ENCODE measurements at regions not wholly inside any gene's neighbourhood (a gene's known extent, or its start where the extent isn't known, plus 50 kb on each side); places are given as distances from the start of the nearest gene placed in this dataset.

GRCh38 chr10:57973451-57973850, 294.2 kb downstream of the IPMK start:
- no peak for DNase-seq (ENCODE audit: low spot score)
- ATAC-seq = no peak
- intact Hi-C loops (cut with DNase I) = no loop called here

- DNase-seq (ENCODE audit: low spot score) (no peak), ATAC-seq (no peak)
- intact Hi-C loops (cut with DNase I) = no loop called here
Measured at GRCh38 chr10:57972783-57973182, 294.9 kb downstream of the IPMK start.

- ATAC-seq (no peak), DNase-seq (ENCODE audit: low spot score) (no peak)
- intact Hi-C loops (cut with DNase I) = no loop called here
Measured at GRCh38 chr10:57968328-57969016, 299.2 kb downstream of the IPMK start.

- peak; percentile 20 for ATAC-seq
- DNase-seq (ENCODE audit: low spot score) = no peak
- intact Hi-C loops (cut with DNase I) = no loop called here
Measured at GRCh38 chr10:57964351-57964750, 303.3 kb downstream of the IPMK start.

- intact Hi-C loops (cut with DNase I) = no loop called here
- ATAC-seq (no peak), DNase-seq (ENCODE audit: low spot score) (no peak)
Measured at GRCh38 chr10:57963546-57963945, 304.1 kb downstream of the IPMK start.

GRCh38 chr10:57962839-57963238, 304.9 kb downstream of the IPMK start:
- ATAC-seq (no peak), DNase-seq (ENCODE audit: low spot score) (no peak)
- intact Hi-C loops (cut with DNase I) = no loop called here

- ATAC-seq = no peak
- no peak for DNase-seq (ENCODE audit: low spot score)
- intact Hi-C loops (cut with DNase I) = no loop called here
Measured at GRCh38 chr10:57961487-57961886, 306.2 kb downstream of the IPMK start.

GRCh38 chr10:57960406-57960805, 307.3 kb downstream of the IPMK start:
- intact Hi-C loops (cut with DNase I) = no loop called here
- ATAC-seq (no peak), DNase-seq (ENCODE audit: low spot score) (no peak)

GRCh38 chr10:57959318-57960006, 308.2 kb downstream of the IPMK start:
- ATAC-seq (no peak), DNase-seq (ENCODE audit: low spot score) (no peak)
- intact Hi-C loops (cut with DNase I) = no loop called here

GRCh38 chr10:57955076-57955475, 312.6 kb downstream of the IPMK start:
- intact Hi-C loops (cut with DNase I) = no loop called here
- DNase-seq (ENCODE audit: low spot score) (no peak), ATAC-seq (no peak)

- ATAC-seq = no peak
Measured at GRCh38 chr10:57952741-57953140, 315.0 kb downstream of the IPMK start.

GRCh38 chr10:57950442-57950974, 317.2 kb downstream of the IPMK start:
- no peak for ATAC-seq
- no peak for DNase-seq (ENCODE audit: low spot score)
- intact Hi-C loops (cut with DNase I) = no loop called here

More at GRCh38 chr10:57952741-57953140, 315.0 kb downstream of the IPMK start:
- intact Hi-C loops (cut with DNase I) = no loop called here
- DNase-seq (ENCODE audit: low spot score) = no peak

GRCh38 chr10:57948796-57949195, 318.9 kb downstream of the IPMK start:
- intact Hi-C loops (cut with DNase I) = no loop called here
- ATAC-seq (no peak), DNase-seq (ENCODE audit: low spot score) (no peak)

- DNase-seq (ENCODE audit: low spot score) (no peak), ATAC-seq (no peak)
- intact Hi-C loops (cut with DNase I) = no loop called here
Measured at GRCh38 chr10:57946833-57947232, 320.9 kb downstream of the IPMK start.

- intact Hi-C loops (cut with DNase I) = no loop called here
- no peak for ATAC-seq
- DNase-seq (ENCODE audit: low spot score) = no peak
Measured at GRCh38 chr10:57943701-57944100, 324.0 kb downstream of the IPMK start.

GRCh38 chr10:57925045-57925444, 342.6 kb downstream of the IPMK start:
- ATAC-seq = no peak
- no peak for DNase-seq (ENCODE audit: low spot score)
- intact Hi-C loops (cut with DNase I) = no loop called here

GRCh38 chr10:57921140-57921539, 346.6 kb downstream of the IPMK start:
- ATAC-seq = no peak
- intact Hi-C loops (cut with DNase I) = no loop called here
- DNase-seq (ENCODE audit: low spot score) = no peak

- DNase-seq (ENCODE audit: low spot score) = no peak
- intact Hi-C loops (cut with DNase I) = no loop called here
- no peak for ATAC-seq
Measured at GRCh38 chr10:57919864-57920263, 347.8 kb downstream of the IPMK start.

- DNase-seq (ENCODE audit: low spot score) = no peak
- intact Hi-C loops (cut with DNase I) = no loop called here
- ATAC-seq = no peak
Measured at GRCh38 chr10:57917019-57917418, 350.7 kb downstream of the IPMK start.

GRCh38 chr10:57905861-57906260, 361.8 kb downstream of the IPMK start:
- intact Hi-C loops (cut with DNase I) = no loop called here
- DNase-seq (ENCODE audit: low spot score) = no peak
- ATAC-seq = no peak

GRCh38 chr10:57905010-57905409, 362.7 kb downstream of the IPMK start:
- intact Hi-C loops (cut with DNase I) = no loop called here
- ATAC-seq = no peak
- no peak for DNase-seq (ENCODE audit: low spot score)
